ENCODE measurements at regions not wholly inside any gene's neighbourhood (a gene's known extent, or its start where the extent isn't known, plus 50 kb on each side); places are given as distances from the start of the nearest gene placed in this dataset.

DNA sequence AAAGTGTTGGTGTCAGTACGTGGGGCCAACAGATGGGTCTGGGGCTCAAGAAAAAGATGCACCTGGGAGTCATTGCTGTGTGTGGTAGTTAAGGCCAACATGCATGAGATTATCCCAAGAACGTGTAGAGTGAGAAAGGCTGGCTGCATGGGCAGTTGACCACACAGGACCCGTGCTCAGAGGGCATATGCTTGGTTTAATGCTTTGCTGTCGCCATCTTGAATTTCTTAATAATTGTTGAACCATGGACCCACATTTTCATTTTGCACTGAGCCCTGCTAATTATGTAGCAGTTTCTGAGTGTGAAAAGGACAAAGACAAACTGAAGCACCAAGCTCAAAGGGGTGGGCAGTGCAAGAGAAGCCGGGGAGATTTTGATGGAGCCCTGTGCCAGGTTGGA is 148.1 kb downstream of the CYP26B1 start:
- TF ChIP-seq, protein P1, sequence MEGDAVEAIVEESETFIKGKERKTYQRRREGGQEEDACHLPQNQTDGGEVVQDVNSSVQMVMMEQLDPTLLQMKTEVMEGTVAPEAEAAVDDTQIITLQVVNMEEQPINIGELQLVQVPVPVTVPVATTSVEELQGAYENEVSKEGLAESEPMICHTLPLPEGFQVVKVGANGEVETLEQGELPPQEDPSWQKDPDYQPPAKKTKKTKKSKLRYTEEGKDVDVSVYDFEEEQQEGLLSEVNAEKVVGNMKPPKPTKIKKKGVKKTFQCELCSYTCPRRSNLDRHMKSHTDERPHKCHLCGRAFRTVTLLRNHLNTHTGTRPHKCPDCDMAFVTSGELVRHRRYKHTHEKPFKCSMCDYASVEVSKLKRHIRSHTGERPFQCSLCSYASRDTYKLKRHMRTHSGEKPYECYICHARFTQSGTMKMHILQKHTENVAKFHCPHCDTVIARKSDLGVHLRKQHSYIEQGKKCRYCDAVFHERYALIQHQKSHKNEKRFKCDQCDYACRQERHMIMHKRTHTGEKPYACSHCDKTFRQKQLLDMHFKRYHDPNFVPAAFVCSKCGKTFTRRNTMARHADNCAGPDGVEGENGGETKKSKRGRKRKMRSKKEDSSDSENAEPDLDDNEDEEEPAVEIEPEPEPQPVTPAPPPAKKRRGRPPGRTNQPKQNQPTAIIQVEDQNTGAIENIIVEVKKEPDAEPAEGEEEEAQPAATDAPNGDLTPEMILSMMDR (IDR thresholded peaks at IDR 0.05): no peak
- no peak for TF ChIP-seq POLR2A (IDR thresholded peaks at IDR 0.05)
- no peak for TF ChIP-seq EP300 (IDR thresholded peaks at IDR 0.05)

All from tibial nerve (tissue), 4 donors.